Stimulated activated naive CD8-positive, alpha-beta T cell treated with anti-CD3 and anti-CD28 coated beads, Interleukin-15, Interleukin-2, amounts not matched to agents 100 U/mL and 50 U/mL, for 24 hours (primary cell): ENCODE measurements at regions not wholly inside any gene's neighbourhood (a gene's known extent, or its start where the extent isn't known, plus 50 kb on each side); places are given as distances from the start of the nearest gene placed in this dataset.
"Not testable (repeated sequence)": the region's sequence is repeated elsewhere in the genome, so short reads cannot be mapped to it uniquely, and the experiment has no call there.

ENCODE experiments used
- ATAC-seq: fragments of 150-1000 bp; cut with Tn5 transposase; one replicate; pipeline ENCODE4 v1.10.0; 2021
- DNase-seq: peaks from one replicate; pipeline ENCODE4 v3.0.0; 2021

GRCh38 chr5:54821445-54822323 lies 163.7 kb downstream of the ESM1 start:
- no peak for DNase-seq

GRCh38 chr5:54820346-54821134 lies 164.9 kb downstream of the ESM1 start:
- ATAC-seq = no peak
- DNase-seq = no peak

More at GRCh38 chr5:54821445-54822323, 163.7 kb downstream of the ESM1 start:
- ATAC-seq = no peak

- ATAC-seq = no peak
- no peak for DNase-seq
These were observed 178.0 kb downstream of the ESM1 start for GRCh38 chr5:54807421-54807820.

- no peak for DNase-seq
- ATAC-seq = no peak
These were observed 180.9 kb downstream of the ESM1 start for GRCh38 chr5:54804521-54804920.

GRCh38 chr5:54804086-54804485 lies 181.3 kb downstream of the ESM1 start:
- ATAC-seq = peak; percentile 56
- no peak for DNase-seq

GRCh38 chr5:54803471-54804011 lies 181.9 kb downstream of the ESM1 start:
- DNase-seq (no peak), ATAC-seq (no peak)

- no peak for DNase-seq
- no peak for ATAC-seq
These were observed 185.7 kb downstream of the ESM1 start for GRCh38 chr5:54799645-54800044.

GRCh38 chr5:54795777-54796176 lies 189.6 kb downstream of the ESM1 start:
- DNase-seq (no peak), ATAC-seq (no peak)

GRCh38 chr5:54795284-54795683 lies 190.1 kb downstream of the ESM1 start:
- ATAC-seq (no peak), DNase-seq (no peak)

GRCh38 chr5:54794135-54794975 lies 191.0 kb downstream of the ESM1 start:
- ATAC-seq = peak; percentile 82
- peak; percentile 31 for DNase-seq

GRCh38 chr5:54793468-54794134 lies 191.8 kb downstream of the ESM1 start:
- peak; percentile 56 for ATAC-seq

GRCh38 chr5:54792611-54793404 lies 192.6 kb downstream of the ESM1 start:
- DNase-seq (no peak), ATAC-seq (no peak)

More at GRCh38 chr5:54793468-54794134, 191.8 kb downstream of the ESM1 start:
- peak; percentile 27 for DNase-seq

- ATAC-seq, DNase-seq: not testable (repeated sequence)
These were observed 197.5 kb downstream of the ESM1 start for GRCh38 chr5:54787910-54788309.

GRCh38 chr5:54785729-54786591 lies 199.4 kb downstream of the ESM1 start:
- no peak for ATAC-seq
- DNase-seq = no peak

GRCh38 chr5:54778783-54779182 lies 206.6 kb downstream of the ESM1 start:
- peak; percentile 43 for ATAC-seq
- DNase-seq = no peak

- no peak for DNase-seq
- ATAC-seq = no peak
These were observed 209.7 kb downstream of the ESM1 start for GRCh38 chr5:54775645-54776044.

- ATAC-seq (peak; percentile 14), DNase-seq (no peak)
These were observed 210.9 kb downstream of the ESM1 start for GRCh38 chr5:54774281-54775170.

GRCh38 chr5:54772684-54773083 lies 212.7 kb downstream of the ESM1 start:
- no peak for DNase-seq
- no peak for ATAC-seq
